ENCODE measurements at regions not wholly inside any gene's neighbourhood (a gene's known extent, or its start where the extent isn't known, plus 50 kb on each side); places are given as distances from the start of the nearest gene placed in this dataset.

DNA sequence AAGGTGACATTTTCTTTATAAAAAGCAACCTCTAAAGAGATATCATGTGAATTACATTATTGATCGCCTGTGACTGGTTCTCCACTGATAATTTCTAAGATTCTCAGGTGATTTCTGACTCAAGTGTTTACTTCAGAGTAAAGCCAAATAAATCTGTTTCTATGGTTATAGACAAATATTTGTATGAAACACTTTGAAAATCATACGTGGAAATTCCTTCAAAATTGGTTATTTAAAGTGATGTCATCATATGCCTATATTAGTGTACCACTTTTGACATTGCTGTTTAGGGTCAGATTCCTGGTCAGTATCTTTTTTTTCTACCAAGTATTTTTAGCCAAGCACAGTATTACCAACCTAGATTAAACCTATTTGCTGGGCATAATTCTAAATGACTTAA lies 881.3 kb upstream of the FAM98A start (continued):
- TF ChIP-seq, protein P1, sequence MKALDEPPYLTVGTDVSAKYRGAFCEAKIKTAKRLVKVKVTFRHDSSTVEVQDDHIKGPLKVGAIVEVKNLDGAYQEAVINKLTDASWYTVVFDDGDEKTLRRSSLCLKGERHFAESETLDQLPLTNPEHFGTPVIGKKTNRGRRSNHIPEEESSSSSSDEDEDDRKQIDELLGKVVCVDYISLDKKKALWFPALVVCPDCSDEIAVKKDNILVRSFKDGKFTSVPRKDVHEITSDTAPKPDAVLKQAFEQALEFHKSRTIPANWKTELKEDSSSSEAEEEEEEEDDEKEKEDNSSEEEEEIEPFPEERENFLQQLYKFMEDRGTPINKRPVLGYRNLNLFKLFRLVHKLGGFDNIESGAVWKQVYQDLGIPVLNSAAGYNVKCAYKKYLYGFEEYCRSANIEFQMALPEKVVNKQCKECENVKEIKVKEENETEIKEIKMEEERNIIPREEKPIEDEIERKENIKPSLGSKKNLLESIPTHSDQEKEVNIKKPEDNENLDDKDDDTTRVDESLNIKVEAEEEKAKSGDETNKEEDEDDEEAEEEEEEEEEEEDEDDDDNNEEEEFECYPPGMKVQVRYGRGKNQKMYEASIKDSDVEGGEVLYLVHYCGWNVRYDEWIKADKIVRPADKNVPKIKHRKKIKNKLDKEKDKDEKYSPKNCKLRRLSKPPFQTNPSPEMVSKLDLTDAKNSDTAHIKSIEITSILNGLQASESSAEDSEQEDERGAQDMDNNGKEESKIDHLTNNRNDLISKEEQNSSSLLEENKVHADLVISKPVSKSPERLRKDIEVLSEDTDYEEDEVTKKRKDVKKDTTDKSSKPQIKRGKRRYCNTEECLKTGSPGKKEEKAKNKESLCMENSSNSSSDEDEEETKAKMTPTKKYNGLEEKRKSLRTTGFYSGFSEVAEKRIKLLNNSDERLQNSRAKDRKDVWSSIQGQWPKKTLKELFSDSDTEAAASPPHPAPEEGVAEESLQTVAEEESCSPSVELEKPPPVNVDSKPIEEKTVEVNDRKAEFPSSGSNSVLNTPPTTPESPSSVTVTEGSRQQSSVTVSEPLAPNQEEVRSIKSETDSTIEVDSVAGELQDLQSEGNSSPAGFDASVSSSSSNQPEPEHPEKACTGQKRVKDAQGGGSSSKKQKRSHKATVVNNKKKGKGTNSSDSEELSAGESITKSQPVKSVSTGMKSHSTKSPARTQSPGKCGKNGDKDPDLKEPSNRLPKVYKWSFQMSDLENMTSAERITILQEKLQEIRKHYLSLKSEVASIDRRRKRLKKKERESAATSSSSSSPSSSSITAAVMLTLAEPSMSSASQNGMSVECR (CRISPR knock-in tag; IDR thresholded peaks at IDR 0.05; ENCODE audit: borderline replicate concordance) = no peak
- TF ChIP-seq ZNF532 (CRISPR knock-in tag; IDR thresholded peaks at IDR 0.05; ENCODE audit: borderline replicate concordance) = no peak

DNA sequence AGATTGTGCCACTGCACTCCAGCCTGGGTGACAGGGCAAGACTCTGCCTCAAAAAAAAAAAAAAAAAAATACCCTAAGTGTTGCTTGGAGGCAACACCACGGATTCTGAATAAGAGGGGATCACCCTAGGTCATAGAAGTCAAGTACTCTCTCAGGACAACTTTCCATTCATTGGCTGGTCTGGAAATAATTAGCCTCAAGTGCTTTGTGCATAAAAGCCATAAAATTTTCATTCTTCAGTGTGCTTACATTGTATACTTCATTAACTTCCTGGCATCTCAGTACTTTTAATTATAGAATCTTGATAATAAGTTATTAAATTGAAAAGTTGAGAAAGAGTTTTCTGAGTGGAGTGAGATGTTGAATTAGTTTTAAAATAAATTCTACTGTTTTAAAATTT lies 876.1 kb upstream of the FAM98A start:
- POLR2A ChIA-PET = no interaction called here
- Mint-ChIP-seq H3K36me3 (peaks cover 15% of the 10 kb centered on the region), H3K4me3 (no peak overlapping the region), H3K27ac (no peak overlapping the region), H3K9me3 (peaks cover 37% of the 10 kb centered on the region), H3K4me1 (no peaks in the 10 kb centered on the region), H3K27me3 (ENCODE audit: low read depth) (no peaks in the 10 kb centered on the region)
- ATAC-seq (no peak), DNase-seq (ENCODE audit: low spot score) (no peak)
- CTCF ChIA-PET = no interaction called here
- no peak for TF ChIP-seq STAT6 (CRISPR knock-in tag; conservative IDR thresholded peaks at IDR 0.05; ENCODE audit: low read depth)

DNA sequence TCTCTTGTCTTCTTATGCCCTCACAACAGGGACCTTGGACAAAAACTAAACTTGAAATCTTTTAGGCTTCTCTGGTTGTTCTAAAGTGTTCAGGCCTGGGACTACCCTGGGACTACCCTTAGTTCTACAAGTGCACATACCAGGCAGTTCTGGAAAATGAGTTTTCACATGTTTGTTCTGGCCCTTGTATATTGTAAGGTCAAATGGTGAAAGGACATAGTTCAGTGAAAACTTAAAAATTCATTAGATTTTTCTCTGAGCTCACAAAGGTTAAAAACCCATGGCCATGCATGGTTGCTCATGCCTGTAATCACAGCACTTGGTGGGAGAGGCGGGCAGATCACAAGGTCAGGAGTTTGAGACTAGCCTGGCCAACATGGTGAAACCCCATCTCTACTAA lies 875.5 kb upstream of the FAM98A start:
- Mint-ChIP-seq H3K9me3 (peaks cover 42% of the 10 kb centered on the region), H3K27ac (no peak overlapping the region), H3K36me3 (peaks cover 15% of the 10 kb centered on the region), H3K4me1 (no peaks in the 10 kb centered on the region), H3K4me3 (no peak overlapping the region), H3K27me3 (ENCODE audit: low read depth) (no peaks in the 10 kb centered on the region)
- no peak for DNase-seq (ENCODE audit: low spot score)
- TF ChIP-seq HMGXB4 (CRISPR knock-in tag; IDR thresholded peaks at IDR 0.05) = no peak
- no peak for TF ChIP-seq SOX15 (CRISPR knock-in tag; IDR thresholded peaks at IDR 0.05)
- no peak for TF ChIP-seq ZMAT4 (CRISPR knock-in tag; IDR thresholded peaks at IDR 0.05)
- no peak for TF ChIP-seq ZNF396 (CRISPR knock-in tag; IDR thresholded peaks at IDR 0.05; ENCODE audit: borderline replicate concordance)
- no peak for TF ChIP-seq FOXP4 (CRISPR knock-in tag; IDR thresholded peaks at IDR 0.05)
- no peak for TF ChIP-seq STAT6 (CRISPR knock-in tag; conservative IDR thresholded peaks at IDR 0.05; ENCODE audit: low read depth)
- TF ChIP-seq ZBTB21 (CRISPR knock-in tag; IDR thresholded peaks at IDR 0.05; ENCODE audit: borderline replicate concordance) = no peak
- POLR2A ChIA-PET = no interaction called here
- CTCF ChIA-PET = no interaction called here
- no peak for ATAC-seq

Measured in WTC11 (cell line).